ENCODE measurements at regions not wholly inside any gene's neighbourhood (a gene's known extent, or its start where the extent isn't known, plus 50 kb on each side); places are given as distances from the start of the nearest gene placed in this dataset.

DNA sequence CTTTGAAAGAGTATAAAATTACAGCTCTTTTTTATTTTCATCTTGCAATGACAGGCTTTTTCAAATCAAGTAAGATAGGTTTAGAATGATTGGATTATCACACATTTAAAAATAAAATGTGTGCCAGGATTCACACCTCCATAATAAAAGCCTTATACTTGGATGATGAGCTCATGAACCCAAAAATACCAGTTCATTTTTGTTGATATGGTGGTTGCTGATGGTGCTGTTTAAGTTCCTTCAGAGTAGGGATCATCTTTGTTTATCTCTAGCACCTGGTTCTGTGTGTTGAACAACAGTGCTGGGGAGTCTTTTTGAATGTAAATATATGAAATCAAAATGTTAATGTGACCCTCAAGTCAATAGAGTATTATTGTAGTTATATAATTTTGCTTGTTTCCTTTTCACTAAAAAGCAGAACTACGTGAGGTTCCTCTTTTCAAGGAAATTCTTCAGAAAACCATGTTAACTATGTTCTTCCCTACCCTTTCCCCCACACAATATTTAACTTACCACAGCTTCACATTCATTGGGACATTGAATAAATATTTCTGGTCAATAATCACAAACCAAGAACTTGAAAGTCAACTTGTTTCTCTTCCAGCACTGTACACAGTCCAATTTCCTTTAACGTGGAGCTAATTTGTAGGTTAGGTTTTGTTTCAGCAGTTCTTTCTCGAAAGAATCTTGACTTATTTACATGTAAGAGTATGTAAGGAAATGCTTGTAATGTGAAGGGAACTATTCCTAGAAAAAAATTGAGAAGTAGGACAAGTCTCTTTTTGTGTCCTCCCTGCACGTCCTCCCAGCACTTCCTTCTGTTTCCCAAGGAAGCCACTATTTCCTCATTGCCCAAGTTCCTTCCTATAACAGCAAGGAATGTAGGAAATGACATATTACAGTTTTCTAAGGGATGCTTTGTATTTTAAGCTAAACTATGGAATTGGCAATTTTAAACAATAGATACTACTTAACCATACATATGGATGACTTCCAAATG, 945.9 kb upstream of the CITED2 start:
- no peak for TF ChIP-seq ZNF263 (CRISPR knock-in tag; IDR thresholded peaks at IDR 0.05; ENCODE audit: borderline replicate concordance)
- TF ChIP-seq, protein P1, sequence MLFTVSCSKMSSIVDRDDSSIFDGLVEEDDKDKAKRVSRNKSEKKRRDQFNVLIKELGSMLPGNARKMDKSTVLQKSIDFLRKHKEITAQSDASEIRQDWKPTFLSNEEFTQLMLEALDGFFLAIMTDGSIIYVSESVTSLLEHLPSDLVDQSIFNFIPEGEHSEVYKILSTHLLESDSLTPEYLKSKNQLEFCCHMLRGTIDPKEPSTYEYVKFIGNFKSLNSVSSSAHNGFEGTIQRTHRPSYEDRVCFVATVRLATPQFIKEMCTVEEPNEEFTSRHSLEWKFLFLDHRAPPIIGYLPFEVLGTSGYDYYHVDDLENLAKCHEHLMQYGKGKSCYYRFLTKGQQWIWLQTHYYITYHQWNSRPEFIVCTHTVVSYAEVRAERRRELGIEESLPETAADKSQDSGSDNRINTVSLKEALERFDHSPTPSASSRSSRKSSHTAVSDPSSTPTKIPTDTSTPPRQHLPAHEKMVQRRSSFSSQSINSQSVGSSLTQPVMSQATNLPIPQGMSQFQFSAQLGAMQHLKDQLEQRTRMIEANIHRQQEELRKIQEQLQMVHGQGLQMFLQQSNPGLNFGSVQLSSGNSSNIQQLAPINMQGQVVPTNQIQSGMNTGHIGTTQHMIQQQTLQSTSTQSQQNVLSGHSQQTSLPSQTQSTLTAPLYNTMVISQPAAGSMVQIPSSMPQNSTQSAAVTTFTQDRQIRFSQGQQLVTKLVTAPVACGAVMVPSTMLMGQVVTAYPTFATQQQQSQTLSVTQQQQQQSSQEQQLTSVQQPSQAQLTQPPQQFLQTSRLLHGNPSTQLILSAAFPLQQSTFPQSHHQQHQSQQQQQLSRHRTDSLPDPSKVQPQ (CRISPR knock-in tag; IDR thresholded peaks at IDR 0.05; ENCODE audit: borderline replicate concordance), result no peak
- TF ChIP-seq, protein P2, sequence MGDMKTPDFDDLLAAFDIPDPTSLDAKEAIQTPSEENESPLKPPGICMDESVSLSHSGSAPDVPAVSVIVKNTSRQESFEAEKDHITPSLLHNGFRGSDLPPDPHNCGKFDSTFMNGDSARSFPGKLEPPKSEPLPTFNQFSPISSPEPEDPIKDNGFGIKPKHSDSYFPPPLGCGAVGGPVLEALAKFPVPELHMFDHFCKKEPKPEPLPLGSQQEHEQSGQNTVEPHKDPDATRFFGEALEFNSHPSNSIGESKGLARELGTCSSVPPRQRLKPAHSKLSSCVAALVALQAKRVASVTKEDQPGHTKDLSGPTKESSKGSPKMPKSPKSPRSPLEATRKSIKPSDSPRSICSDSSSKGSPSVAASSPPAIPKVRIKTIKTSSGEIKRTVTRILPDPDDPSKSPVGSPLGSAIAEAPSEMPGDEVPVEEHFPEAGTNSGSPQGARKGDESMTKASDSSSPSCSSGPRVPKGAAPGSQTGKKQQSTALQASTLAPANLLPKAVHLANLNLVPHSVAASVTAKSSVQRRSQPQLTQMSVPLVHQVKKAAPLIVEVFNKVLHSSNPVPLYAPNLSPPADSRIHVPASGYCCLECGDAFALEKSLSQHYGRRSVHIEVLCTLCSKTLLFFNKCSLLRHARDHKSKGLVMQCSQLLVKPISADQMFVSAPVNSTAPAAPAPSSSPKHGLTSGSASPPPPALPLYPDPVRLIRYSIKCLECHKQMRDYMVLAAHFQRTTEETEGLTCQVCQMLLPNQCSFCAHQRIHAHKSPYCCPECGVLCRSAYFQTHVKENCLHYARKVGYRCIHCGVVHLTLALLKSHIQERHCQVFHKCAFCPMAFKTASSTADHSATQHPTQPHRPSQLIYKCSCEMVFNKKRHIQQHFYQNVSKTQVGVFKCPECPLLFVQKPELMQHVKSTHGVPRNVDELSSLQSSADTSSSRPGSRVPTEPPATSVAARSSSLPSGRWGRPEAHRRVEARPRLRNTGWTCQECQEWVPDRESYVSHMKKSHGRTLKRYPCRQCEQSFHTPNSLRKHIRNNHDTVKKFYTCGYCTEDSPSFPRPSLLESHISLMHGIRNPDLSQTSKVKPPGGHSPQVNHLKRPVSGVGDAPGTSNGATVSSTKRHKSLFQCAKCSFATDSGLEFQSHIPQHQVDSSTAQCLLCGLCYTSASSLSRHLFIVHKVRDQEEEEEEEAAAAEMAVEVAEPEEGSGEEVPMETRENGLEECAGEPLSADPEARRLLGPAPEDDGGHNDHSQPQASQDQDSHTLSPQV (IDR thresholded peaks at IDR 0.05), result no peak
- TF ChIP-seq, protein P3, sequence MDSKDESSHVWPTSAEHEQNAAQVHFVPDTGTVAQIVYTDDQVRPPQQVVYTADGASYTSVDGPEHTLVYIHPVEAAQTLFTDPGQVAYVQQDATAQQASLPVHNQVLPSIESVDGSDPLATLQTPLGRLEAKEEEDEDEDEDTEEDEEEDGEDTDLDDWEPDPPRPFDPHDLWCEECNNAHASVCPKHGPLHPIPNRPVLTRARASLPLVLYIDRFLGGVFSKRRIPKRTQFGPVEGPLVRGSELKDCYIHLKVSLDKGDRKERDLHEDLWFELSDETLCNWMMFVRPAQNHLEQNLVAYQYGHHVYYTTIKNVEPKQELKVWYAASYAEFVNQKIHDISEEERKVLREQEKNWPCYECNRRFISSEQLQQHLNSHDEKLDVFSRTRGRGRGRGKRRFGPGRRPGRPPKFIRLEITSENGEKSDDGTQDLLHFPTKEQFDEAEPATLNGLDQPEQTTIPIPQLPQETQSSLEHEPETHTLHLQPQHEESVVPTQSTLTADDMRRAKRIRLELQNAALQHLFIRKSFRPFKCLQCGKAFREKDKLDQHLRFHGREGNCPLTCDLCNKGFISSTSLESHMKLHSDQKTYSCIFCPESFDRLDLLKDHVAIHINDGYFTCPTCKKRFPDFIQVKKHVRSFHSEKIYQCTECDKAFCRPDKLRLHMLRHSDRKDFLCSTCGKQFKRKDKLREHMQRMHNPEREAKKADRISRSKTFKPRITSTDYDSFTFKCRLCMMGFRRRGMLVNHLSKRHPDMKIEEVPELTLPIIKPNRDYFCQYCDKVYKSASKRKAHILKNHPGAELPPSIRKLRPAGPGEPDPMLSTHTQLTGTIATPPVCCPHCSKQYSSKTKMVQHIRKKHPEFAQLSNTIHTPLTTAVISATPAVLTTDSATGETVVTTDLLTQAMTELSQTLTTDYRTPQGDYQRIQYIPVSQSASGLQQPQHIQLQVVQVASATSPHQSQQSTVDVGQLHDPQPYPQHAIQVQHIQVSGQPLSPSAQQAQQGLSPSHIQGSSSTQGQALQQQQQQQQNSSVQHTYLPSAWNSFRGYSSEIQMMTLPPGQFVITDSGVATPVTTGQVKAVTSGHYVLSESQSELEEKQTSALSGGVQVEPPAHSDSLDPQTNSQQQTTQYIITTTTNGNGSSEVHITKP (IDR thresholded peaks at IDR 0.05; ENCODE audit: partially characterized antibody), result no peak
- no peak for TF ChIP-seq ATF7 (IDR thresholded peaks at IDR 0.05)
- no peak for TF ChIP-seq FOXA1 (IDR thresholded peaks at IDR 0.05; ENCODE audit: borderline replicate concordance)
- TF ChIP-seq, protein P4, sequence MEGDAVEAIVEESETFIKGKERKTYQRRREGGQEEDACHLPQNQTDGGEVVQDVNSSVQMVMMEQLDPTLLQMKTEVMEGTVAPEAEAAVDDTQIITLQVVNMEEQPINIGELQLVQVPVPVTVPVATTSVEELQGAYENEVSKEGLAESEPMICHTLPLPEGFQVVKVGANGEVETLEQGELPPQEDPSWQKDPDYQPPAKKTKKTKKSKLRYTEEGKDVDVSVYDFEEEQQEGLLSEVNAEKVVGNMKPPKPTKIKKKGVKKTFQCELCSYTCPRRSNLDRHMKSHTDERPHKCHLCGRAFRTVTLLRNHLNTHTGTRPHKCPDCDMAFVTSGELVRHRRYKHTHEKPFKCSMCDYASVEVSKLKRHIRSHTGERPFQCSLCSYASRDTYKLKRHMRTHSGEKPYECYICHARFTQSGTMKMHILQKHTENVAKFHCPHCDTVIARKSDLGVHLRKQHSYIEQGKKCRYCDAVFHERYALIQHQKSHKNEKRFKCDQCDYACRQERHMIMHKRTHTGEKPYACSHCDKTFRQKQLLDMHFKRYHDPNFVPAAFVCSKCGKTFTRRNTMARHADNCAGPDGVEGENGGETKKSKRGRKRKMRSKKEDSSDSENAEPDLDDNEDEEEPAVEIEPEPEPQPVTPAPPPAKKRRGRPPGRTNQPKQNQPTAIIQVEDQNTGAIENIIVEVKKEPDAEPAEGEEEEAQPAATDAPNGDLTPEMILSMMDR (IDR thresholded peaks at IDR 0.05 in 2 of 3, conservative IDR thresholded peaks at IDR 0.05 in 1 of 3; ENCODE audit: insufficient read depth in 2 of 3, low read depth in 1 of 3, low read length in 3 of 3), result no peak
- TF ChIP-seq NR2C2 (CRISPR knock-in tag; IDR thresholded peaks at IDR 0.05), result no peak
- no peak for TF ChIP-seq NR2C2 (tag; IDR thresholded peaks at IDR 0.05)
- TF ChIP-seq, protein P5, sequence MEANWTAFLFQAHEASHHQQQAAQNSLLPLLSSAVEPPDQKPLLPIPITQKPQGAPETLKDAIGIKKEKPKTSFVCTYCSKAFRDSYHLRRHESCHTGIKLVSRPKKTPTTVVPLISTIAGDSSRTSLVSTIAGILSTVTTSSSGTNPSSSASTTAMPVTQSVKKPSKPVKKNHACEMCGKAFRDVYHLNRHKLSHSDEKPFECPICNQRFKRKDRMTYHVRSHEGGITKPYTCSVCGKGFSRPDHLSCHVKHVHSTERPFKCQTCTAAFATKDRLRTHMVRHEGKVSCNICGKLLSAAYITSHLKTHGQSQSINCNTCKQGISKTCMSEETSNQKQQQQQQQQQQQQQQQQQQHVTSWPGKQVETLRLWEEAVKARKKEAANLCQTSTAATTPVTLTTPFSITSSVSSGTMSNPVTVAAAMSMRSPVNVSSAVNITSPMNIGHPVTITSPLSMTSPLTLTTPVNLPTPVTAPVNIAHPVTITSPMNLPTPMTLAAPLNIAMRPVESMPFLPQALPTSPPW (CRISPR knock-in tag; IDR thresholded peaks at IDR 0.05), result no peak
- TF ChIP-seq CEBPG (CRISPR knock-in tag; IDR thresholded peaks at IDR 0.05), result no peak
- TF ChIP-seq CEBPG (tag; conservative IDR thresholded peaks at IDR 0.05 in 1 of 2, IDR thresholded peaks at IDR 0.05 in 1 of 2), result no peak

Data from K562 (cell line).